Ishikawa (cell line): ENCODE measurements at regions not wholly inside any gene's neighbourhood (a gene's known extent, or its start where the extent isn't known, plus 50 kb on each side); places are given as distances from the start of the nearest gene placed in this dataset.

Experiments used
- EGR1 ChIP-seq: IDR thresholded peaks from 2 replicates; pipeline ENCODE4 v1.6.1; 2012
- EP300 ChIP-seq: IDR thresholded peaks from 2 replicates; pipeline ENCODE4 v1.6.1; 2012; ENCODE audit warnings: borderline replicate concordance
- RAD21 ChIP-seq: IDR thresholded peaks from 2 replicates; pipeline ENCODE4 v1.6.1; 2012; ENCODE audit warnings: low read depth
- TAF1 ChIP-seq: IDR thresholded peaks from 2 replicates; pipeline ENCODE4 v1.6.1; 2012; ENCODE audit warnings: low read depth, mild to moderate bottlenecking
- YY1 ChIP-seq: IDR thresholded peaks from 2 replicates; pipeline ENCODE4 v1.6.1; 2012; ENCODE audit warnings: low read depth
- TF ChIP-seq, protein P1 (sequence below): IDR thresholded peaks from 2 replicates; pipeline ENCODE4 v1.6.1; 2012; ENCODE audit warnings: low read depth, mild to moderate bottlenecking

DNA sequence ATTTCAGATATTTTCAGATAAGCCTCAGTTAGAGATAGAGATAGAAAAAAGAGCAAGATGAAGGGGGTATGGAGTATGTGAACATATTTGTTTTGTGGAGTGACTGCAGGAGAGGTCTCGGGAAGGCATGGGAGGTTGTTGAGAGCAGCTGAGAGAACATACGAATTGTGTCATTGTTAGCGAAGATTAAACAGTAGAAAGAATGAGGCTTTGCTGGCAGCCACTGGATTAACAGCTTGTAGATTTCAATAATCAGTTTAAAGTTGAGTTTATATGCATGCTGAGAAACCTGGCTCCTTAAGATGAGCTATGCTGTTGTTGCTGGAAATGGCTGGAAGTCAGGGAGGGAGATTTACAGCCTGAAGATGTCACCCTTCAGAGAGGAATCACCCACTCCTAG, 100.9 kb upstream of the SORCS3 start:
- TF ChIP-seq EP300, result no peak
- TF ChIP-seq RAD21, result no peak
- TF ChIP-seq YY1, result no peak
- TF ChIP-seq, protein P1, sequence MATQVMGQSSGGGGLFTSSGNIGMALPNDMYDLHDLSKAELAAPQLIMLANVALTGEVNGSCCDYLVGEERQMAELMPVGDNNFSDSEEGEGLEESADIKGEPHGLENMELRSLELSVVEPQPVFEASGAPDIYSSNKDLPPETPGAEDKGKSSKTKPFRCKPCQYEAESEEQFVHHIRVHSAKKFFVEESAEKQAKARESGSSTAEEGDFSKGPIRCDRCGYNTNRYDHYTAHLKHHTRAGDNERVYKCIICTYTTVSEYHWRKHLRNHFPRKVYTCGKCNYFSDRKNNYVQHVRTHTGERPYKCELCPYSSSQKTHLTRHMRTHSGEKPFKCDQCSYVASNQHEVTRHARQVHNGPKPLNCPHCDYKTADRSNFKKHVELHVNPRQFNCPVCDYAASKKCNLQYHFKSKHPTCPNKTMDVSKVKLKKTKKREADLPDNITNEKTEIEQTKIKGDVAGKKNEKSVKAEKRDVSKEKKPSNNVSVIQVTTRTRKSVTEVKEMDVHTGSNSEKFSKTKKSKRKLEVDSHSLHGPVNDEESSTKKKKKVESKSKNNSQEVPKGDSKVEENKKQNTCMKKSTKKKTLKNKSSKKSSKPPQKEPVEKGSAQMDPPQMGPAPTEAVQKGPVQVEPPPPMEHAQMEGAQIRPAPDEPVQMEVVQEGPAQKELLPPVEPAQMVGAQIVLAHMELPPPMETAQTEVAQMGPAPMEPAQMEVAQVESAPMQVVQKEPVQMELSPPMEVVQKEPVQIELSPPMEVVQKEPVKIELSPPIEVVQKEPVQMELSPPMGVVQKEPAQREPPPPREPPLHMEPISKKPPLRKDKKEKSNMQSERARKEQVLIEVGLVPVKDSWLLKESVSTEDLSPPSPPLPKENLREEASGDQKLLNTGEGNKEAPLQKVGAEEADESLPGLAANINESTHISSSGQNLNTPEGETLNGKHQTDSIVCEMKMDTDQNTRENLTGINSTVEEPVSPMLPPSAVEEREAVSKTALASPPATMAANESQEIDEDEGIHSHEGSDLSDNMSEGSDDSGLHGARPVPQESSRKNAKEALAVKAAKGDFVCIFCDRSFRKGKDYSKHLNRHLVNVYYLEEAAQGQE, result no peak
- no peak for TF ChIP-seq TAF1
- no peak for TF ChIP-seq EGR1
